Amniotic epithelial cell (primary cell): ENCODE measurements at regions not wholly inside any gene's neighbourhood (a gene's known extent, or its start where the extent isn't known, plus 50 kb on each side); places are given as distances from the start of the nearest gene placed in this dataset.

Source experiments
- DNase-seq: peaks from one replicate; pipeline ENCODE4 v3.0.0-alpha.2; 2010; ENCODE audit warnings: low read depth

DNA sequence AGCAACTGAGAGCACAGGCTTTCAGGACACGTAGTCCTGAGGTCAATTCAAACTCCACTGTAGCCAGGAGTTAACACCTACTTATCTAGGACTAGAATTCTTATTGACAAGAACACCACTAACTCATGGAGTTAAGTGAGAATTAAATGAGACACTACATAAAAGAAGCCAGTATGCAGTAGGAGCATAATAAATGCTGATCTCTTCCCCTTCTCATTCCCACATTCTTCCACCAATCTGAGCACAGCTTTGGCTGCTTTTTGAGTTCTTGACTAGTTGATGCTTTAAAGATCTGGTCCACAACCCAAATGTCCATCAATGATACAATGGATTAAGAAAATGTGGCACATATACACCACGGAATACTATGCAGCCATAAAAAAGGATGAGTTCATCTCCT, 55.2 kb downstream of the TTC32 start:
- DNase-seq, result no peak

DNA sequence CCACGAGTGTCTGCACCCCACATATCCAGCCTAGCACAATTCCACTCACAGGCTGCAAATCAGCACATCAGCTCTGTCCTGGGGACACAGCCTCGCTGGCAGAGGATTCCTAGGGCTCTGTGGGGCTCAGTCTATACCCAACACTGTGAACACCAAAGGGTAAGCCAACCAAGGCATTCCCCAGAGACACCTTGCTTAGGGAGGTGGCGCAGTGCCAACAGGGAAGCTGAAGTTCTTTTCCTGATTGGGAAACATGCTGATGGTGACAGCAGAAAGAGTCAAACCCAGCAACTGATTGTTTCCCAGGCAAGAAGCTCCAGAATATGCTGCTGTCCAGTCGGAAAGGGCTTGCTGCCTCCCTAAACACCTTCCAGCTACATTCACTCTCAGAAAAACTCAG, 55.8 kb downstream of the TTC32 start:
- DNase-seq, result no peak

DNA sequence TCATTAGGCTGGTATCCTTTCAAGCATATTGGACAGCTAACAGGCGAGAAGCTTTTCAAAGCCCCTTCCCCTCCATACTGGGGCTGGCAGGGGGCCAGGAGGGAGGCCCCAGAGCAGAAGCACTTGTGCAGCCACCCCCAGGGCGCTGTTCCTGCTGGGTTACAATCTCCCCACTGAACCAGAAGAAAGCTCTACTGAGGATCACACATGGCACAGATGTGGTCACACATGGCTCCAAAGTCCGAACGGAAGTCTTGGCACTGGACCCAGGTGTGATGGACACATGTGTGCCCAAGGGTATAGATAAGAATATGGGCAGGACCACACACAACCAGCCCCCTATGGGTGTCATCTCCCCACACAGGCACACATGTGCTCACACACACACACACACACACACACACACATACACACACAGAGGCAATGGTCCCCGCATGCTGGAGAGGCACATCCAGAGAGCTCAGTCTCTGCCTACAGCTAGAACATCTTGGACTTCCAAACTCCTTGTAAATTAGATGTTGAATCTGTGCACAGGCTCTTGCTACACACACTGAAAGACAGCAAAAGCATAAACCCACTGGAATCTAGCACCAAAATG, 56.4 kb downstream of the TTC32 start:
- DNase-seq, result no peak

DNA sequence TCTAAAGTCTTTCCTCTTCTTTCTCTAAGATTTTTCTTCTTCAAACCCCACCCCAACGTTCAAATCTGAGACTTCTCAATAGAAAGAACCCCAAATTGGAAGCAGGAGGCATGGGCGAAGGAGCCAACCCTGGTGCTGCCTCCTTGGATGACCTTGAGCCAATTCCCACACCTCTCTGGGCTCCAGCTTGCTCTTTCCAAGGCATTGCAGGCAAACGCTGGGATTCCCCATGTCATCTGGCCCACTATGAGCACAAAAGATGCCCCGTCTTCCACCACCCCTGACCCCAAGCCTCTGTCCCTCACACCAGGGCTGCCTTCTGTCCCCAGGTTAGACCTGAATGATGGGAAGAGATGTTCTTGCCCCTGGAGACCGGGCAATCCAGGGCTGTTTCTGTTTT, 57.0 kb downstream of the TTC32 start:
- DNase-seq, result no peak

DNA sequence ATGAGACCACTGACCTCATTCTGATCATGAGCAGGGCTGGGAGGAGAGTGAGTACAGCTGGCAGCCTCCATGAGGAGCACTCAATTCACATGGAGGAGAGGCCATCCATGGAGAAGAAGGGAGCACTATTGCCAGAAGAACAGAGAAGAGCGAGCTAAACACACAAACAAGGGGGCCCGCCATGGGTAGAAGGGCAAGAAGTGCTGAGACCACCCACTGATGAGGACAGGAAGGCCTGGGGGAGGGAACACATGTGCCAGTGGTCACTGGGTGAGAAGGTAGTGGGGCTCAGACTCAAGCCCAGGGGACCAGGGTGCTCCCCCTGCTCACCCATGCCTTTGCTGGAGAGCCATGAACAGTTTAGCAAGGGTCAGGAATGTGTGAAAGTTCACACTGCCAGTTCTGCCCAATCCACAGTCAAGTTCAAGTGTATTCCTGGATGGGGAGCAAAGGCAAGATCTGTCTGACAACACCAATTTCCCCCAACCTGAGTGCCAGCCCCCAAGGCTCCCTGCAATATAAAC, 57.7 kb downstream of the TTC32 start:
- no peak for DNase-seq

DNA sequence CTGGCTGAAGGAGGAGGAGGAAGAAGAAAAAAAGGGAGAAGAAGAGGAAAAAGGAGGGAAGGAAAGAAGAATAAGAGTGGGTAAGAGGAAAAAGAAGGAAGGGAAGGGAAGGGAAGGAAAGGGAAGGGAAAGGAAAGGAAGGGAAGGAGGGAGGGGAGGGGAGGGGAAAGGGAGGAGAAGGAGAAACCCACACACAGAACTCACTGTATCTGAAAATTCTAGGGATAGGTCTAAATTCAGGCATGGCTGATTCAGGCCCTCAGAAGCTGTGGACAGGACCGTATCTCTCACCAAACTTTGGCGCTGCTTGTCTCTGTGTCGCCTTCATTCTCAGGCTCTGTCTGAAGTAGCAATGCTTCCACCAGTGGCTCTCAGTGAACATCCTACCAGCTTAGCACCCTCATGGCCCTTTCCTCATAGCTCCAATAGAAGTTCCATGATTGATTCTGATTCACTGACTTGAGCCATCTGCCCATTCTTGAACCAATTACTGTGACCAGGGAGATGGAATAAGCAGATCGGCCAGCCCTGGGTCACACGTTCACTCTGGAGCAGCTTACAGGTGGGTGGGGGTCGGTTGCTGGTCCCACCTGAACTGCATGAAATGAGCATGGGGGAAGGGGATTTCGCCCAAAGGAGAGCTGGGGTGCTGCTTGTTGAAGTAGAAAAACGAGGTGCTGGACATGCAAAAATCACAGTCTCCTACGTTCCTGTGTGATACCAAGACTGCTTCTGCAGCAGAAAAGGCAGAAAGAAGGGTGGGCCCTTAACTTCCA, 59.7 kb downstream of the TTC32 start:
- DNase-seq, result no peak

DNA sequence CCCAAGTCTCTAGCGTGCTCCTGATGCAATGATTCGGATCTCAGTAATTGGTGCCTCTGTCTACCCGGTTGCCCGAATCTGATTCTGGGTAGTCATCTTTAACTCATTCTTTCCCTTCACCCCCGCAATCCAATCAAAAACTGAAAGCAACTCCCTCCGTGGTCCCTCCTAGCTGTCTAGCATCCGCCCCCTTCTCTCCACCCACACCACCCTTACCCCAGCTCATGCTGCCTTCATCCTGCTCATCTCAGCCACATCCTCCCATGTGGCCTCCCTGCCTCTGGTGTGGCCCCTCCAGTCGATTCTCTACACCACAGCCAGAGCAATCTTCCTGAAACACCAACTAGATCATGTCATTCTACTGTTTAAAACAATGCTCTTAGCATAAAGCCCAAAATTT, 62.3 kb downstream of the TTC32 start:
- DNase-seq, result no peak

DNA sequence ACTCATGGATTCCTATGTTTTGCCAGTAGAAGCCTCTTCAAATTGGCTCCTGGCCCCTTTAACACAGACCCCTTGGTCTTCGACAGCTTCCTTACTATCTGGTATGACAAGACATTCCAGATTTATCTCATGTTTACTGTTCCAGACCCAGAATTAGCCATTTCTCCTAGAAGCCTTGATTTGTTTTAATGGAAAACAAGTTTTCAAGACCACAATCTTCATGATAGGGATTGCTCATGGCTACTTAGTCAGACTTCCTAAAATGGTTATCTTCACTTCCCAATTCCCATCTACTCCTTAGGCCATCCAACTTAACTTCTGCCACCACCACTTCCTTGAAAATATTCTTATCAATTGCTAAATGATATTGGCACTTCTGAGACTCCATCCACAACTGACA, 63.2 kb downstream of the TTC32 start:
- peak; percentile 50 for DNase-seq

DNA sequence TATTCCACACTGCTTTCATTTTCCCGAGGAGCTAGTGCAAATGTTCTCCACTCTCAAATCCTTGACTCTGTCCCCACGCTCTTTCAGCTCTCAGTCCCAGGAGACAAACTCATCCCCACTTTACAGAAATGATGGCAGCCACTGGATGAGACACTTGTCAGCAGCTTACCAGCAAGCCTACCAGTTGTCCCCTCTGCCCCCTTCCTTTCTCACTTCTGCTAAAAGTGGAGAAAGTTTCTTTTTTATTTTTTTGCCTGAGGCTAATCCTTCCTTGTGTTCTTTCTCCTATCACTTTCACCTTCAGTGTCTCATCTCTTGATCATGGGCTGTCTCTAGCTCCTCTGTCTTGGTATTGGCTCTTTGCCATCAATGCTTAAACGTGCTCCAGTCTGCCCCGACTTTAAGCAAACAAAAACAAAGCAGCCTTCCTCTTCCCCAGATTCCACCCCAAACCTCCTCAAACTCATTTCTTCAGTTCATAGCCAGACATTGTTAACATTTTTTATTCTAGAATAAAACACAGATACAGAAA, 64.5 kb downstream of the TTC32 start:
- DNase-seq, result no peak

DNA sequence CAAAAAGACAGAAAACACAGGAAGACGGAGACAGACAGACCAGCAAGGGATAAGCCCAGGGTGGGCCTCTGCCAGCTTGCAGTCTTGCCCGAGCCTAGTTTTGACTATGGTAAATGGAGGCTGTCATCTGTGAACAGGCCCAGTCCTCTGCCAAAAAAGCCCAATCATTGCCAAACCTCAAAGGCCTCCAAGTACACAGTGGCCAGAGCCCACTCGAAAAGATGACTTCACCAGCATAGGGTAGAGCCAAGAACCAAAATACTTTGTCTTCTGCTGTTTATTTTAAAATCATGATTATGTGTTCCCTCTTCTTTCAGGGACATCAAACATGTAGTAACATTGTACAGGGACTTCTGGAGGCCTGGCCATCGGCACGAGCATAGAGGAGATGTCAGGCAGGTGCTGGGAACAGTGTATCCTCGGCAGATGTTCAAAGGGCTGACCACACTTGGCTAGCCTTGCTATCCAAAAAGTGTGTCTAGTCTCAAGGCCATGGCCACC, 66.0 kb downstream of the TTC32 start:
- no peak for DNase-seq

DNA sequence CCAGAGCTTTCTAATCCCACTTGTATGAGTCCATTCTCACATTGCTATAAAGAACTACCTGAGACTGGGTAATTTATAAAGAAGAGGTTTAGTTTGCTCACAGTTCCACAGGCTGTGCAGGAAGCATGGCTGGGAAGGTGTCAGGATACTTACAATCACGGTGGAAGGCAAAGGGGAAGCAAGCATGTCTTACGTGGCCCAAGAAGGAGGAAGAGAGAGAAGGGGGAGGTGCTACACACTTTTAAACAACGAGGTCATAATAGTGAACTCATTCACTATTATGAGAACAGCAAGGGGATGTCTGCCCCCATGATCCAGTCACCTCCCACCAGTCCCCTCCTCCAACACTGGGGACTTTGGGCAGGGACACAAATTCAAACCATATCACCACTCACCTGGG, 67.8 kb downstream of the TTC32 start:
- no peak for DNase-seq

DNA sequence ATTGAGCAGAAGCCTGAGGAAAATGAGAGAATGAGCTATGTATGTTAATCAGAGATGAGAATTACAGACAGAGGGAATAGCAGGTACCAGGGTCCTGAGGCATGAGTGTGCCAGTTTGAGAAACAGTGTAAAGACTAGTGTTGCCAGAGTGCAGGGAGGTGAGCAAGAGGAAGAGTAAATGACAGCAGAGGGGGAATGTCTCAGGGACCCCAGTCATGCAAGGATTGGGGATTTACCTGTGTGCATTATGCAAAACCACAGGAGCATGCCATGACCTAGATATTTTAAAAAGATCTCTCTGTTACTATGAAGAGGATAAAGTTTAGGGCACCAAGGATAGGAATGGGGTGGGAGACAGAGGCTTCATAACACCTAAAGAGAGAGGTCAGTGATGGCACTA, 72.1 kb downstream of the TTC32 start:
- no peak for DNase-seq

DNA sequence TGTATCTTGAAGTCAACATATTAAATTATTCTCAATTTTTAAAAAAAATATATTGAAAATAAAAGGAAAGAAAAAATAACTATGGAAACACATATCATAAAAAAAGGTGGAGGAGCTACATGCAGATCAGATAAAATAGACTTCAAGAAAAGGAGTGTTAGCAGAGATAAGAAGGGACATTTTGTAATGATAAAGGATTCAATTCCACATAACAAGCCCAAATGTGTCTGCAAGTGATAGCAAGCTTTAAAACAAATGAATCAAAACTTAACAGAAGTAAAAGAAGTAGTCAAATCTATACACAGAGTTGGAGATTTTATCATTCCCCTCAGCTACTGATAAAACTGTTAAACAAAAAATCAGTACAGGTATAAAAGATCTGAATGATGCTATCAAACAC, 74.9 kb downstream of the TTC32 start:
- DNase-seq, result no peak

DNA sequence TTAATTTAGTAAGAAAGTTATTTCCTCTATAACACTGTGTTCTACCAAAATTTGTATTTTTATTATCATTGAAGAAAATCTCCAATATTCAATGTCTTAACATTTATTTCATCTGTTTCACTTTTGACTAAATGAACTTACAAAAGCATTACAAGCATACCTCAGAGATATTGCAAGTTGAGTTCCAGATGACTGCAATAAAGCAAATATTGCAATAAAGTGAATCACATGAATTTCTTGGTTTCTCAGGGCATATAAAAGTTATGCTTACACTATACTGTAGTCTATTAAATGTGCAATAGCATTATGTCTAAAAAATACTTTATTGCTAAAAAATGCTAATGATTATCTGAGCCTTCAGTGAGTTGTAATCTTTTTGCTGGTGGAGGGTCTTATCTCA, 78.3 kb downstream of the TTC32 start:
- DNase-seq, result no peak

DNA sequence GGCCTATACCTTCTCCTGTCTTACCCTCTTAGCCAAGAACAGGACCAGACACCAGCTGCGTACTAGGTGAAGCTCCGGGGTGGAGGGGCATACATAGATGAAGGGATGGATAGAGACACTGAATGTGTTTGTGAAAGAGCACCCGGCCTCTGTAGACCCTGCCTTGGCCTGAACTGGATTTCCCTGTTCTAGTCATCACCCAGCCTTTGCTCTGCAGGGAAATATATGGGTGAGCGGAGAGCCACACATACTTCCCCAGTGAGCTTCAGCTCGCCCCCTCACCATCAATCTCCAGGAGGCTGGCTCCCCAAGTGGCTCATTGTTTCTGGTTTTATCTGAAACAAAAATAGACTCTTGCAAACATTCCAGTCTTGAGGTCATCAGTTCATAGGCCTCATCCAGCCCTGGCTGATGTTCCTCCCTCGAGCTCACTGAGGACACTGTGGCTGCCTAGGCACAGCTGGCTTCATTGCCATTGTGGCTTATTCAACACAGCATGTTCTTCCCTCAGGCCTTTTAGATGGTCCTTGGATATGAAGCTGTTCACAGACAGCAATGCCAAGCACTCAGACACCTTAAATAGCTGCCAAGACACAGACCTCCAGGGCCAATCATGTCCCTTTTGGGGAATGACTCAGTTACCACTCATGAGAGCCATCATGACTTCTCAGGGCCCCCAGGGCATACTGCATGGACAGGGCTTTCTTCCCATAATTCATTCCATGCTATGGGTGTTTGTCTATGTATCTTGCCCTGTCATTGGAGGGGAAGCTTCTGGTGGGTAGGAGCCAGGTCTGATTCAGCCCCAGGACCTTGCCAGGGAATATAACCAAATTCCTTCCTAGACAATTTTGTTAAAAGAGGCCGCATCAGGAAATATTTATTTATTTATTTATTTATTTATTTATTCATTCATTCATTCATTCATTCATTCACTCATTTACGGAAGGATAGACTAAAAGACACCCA, 82.4 kb downstream of the TTC32 start:
- peak; percentile 77 for DNase-seq

DNA sequence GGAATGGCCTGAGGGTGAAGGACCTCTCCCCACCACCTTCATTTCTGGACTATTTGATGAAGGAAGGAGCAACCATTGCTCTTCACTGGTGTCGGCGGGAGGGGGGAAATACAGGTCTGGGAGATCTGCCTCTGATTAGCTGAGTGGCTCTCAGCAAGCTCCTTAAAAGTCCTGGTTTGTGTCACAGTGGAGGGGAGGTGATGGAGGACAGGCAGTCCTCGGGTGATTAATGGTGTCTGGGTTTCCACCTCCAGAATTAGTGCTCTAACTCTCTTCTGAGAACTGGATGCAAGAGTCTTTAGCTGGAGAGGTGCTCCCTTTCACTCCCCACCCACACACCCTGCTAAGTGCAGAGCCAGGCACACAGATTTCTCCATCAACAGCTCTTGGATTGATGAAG, 83.2 kb downstream of the TTC32 start:
- DNase-seq, result no peak

DNA sequence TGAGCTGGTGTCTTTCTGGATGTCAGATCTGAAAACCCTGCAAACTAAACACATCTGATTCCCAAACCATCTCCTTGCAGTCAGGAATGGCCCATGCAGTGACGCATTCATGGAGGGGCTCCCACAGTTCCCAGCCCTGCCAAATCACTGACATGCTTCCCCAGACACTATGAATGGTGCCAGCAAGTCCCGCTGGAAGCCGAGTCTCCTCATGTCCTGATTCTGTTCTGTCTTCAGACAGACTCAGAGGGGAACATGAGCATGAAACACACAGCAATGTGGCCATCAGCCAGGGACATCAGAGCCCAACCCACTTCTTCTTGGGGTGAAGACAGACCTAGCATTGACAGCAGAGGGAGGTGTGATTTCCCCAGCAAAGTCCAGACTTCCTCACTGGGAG, 83.7 kb downstream of the TTC32 start:
- DNase-seq, result no peak

DNA sequence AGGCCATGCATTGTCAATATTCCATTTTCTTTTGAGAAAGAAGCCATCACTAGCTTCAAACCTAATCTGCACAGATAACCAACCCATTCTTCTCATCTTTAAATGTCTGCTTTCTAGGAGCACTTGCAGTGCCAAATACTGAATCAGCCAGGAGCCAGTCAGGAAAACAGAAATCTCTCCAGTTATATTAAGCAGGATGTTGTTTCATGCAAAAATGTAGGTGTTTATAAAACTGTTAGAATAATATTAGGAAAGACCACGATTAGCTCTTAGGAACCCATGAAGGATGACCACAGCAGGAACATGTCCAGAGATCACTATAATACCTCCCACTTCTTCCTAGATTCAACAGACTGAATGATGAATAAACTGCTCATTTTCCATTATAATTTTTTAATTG, 86.0 kb downstream of the TTC32 start:
- DNase-seq, result no peak

DNA sequence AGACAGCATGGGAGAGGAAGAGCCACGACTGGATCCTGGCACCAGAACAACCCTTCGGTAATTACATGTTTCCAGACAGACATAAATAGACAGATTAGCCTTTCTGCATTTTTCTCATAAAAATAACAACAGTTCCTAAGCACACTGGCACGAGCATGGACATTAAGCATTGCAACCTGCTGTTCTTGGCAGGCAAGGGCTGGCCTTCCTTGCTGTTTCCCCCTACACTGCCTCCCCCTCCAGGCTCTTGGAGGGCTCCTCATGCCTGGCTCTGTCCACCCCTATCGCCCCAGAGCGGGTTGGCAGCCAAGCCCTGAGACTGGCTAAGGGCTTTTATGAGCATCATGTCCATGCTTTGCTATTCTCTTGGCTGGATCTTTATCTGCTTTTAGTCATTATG, 89.6 kb downstream of the TTC32 start:
- no peak for DNase-seq

DNA sequence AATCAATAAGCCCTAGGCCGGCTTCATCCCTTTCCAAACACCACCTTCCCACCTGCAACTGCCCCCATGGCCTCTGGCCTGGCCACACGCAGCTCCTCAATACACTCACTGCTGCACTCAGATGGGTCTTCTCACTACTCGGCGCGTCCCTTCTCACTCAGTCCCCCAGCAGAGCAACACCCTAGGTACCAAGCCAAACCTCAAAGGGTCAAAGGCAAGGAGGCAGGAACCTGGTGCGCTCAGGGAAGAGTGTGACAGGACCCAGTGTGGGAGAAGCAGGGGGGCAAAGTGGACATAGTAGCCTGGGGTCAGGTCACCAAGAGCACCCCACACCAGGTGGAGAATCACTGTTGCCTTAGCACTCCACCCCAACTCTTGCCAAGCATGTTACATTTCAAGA, 90.6 kb downstream of the TTC32 start:
- no peak for DNase-seq

DNA sequence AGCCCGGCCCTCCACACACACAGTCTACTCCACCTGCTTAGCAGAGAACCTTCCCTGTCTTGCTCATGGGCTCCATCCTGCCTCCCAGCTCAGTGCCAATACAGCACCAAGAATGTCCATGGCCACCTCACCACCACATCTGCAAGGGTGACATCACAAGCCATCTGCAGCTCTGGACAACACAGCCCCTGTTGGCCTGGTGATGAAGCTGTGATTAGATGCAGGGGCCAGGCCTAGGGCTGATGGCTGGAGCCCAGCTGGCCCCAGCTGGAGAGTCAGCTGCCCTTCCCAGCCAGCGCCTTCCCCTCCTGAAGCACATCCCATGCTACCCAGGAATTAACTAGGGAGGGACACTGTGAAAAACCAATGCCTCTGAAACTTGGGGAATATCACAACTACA, 91.1 kb downstream of the TTC32 start:
- DNase-seq, result no peak

DNA sequence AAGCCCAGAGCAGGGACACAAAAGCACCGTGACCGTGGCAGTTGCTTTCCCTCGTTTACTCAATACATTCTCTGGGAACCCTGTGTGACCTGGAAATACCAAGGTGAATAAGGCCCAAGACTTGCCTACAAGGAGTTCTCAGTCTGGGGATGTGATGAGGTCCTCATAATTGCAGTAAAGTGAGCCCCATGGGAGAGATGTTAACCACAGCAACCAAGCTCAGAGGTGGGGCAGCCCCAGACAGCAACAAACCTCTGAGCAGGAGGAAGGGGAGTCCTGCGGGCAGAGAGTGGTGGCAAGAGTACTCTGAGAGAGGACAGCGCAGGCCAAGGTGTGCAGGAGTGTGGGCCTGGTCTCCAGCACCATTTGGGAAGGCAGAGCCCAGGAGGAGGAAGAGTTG, 91.6 kb downstream of the TTC32 start:
- DNase-seq, result no peak
